B cell (primary cell): ENCODE measurements at regions not wholly inside any gene's neighbourhood (a gene's known extent, or its start where the extent isn't known, plus 50 kb on each side); places are given as distances from the start of the nearest gene placed in this dataset.

Experiments
- ATAC-seq: fragments of 200-7000 bp; cut with Tn5 transposase; one replicate; pipeline ENCODE4 v1.10.0; 2021; ENCODE audit warnings: low read depth, mild to moderate bottlenecking, moderate number of reproducible peaks, moderate library complexity
- CTCF ChIA-PET: fragments of 350-600 bp; sonication (Branson Sonifier 250); formaldehyde crosslinking; loops from one replicate; lab custom pipeline; 2021; ENCODE audit warnings: antibody characterized with exemption, inconsistent platforms; lab: Charles Lee
- POLR2A ChIA-PET: fragments of 350-600 bp; sonication (Branson Sonifier 250); formaldehyde crosslinking; loops from one replicate; lab custom pipeline; 2021; ENCODE audit warnings: antibody characterized with exemption; lab: Charles Lee
- DNase-seq: peaks from one replicate; pipeline ENCODE4 v3.0.0; 2013
- H2AFZ ChIP-seq: 2 replicates; pipeline ENCODE4 v1.6.1; 2012; ENCODE audit warnings: mild to moderate bottlenecking, low read depth, low read length; ENCODE audit not compliant: insufficient read depth, poor library complexity, severe bottlenecking
- H3K27ac ChIP-seq, 2 donors: 1 replicate in 1 of 2; 2 replicates in 1 of 2; pipeline ENCODE4 v1.5.1; 2012 to 2013; ENCODE audit warnings: low read length in 2 of 2, mild to moderate bottlenecking in 2 of 2, moderate library complexity in 1 of 2
- H3K27me3 ChIP-seq, 4 experiments: fragments of 200-600 bp in 1 of 4; sonication (generic) in 1 of 4; replicated peaks in 1 of 4; 1 replicate in 2 of 4; 2 replicates in 2 of 4; pipeline versions ENCODE4 v1.6.1 to v1.7.0; 2013 to 2016; ENCODE audit warnings: low read length in 3 of 4, mild to moderate bottlenecking in 2 of 4, mixed read lengths in 1 of 4, moderate library complexity in 1 of 4; ENCODE audit not compliant: insufficient read depth in 4 of 4, control insufficient read depth in 3 of 4; ENCODE audit errors: control extremely low read depth in 1 of 4
- H3K36me3 ChIP-seq, 2 experiments: replicated peaks in 1 of 2; 1 replicate in 1 of 2; 2 replicates in 1 of 2; pipeline versions ENCODE4 v1.6.1 to v1.7.1; 2013; ENCODE audit warnings: low read length in 1 of 2; ENCODE audit not compliant: insufficient read depth in 2 of 2, control insufficient read depth in 1 of 2; ENCODE audit errors: control extremely low read depth in 1 of 2, extremely low read depth in 1 of 2
- H3K4me1 ChIP-seq, 2 donors: fragments of 200-600 bp in 1 of 2; sonication (generic) in 1 of 2; 1 replicate in 1 of 2; 2 replicates in 1 of 2; pipeline versions ENCODE4 v1.5.1 to v1.6.1; 2013 to 2017; ENCODE audit warnings: low read length in 2 of 2; ENCODE audit not compliant: control insufficient read depth in 2 of 2, insufficient read depth in 2 of 2
- H3K4me2 ChIP-seq: replicated peaks from 2 replicates; pipeline ENCODE3; 2012; ENCODE audit warnings: mild to moderate bottlenecking, low read depth, low read length; ENCODE audit not compliant: poor library complexity, severe bottlenecking
- H3K4me3 ChIP-seq, 5 experiments: fragments of 200-600 bp in 1 of 5; sonication (generic) in 1 of 5; 1 replicate in 3 of 5; 2 replicates in 2 of 5; pipeline versions ENCODE4 v1.5.1 to v1.7.0; 2011 to 2016; ENCODE audit warnings: low read length in 4 of 5, mild to moderate bottlenecking in 4 of 5, low read depth in 2 of 5, control low read depth in 1 of 5, moderate library complexity in 1 of 5; ENCODE audit not compliant: insufficient read depth in 1 of 5; ENCODE audit errors: control extremely low read depth in 1 of 5, extremely low read depth in 1 of 5
- H3K79me2 ChIP-seq: fragments of 200-600 bp; sonication (generic); one replicate; pipeline ENCODE4 v1.6.0; 2016; ENCODE audit warnings: low read length; ENCODE audit not compliant: control insufficient read depth, insufficient read depth
- H3K9ac ChIP-seq: fragments of 200-600 bp; sonication (generic); 2 replicates; pipeline ENCODE4 v1.6.1; 2017; ENCODE audit warnings: mild to moderate bottlenecking, low read length, moderate library complexity
- H3K9me3 ChIP-seq, 3 donors: one replicate each; pipeline versions ENCODE4 v1.6.1 to v1.7.1; 2013; ENCODE audit warnings: low read length in 2 of 3; ENCODE audit not compliant: control insufficient read depth in 2 of 3, insufficient read depth in 1 of 3; ENCODE audit errors: control extremely low read depth in 1 of 3
- H4K20me1 ChIP-seq: 2 replicates; pipeline ENCODE4 v1.6.0; 2012; ENCODE audit warnings: mild to moderate bottlenecking, low read length; ENCODE audit not compliant: insufficient read depth, control insufficient read depth, poor library complexity, severe bottlenecking
- H3K27ac Mint-ChIP-seq: one replicate; pipeline ENCODE4 v1.8.0; 2021; ENCODE audit warnings: mixed read lengths
- H3K27me3 Mint-ChIP-seq: one replicate; pipeline ENCODE4 v1.8.0; 2021; ENCODE audit warnings: mixed read lengths
- H3K4me1 Mint-ChIP-seq: one replicate; pipeline ENCODE4 v1.8.0; 2021; ENCODE audit warnings: mixed read lengths
- H3K4me3 Mint-ChIP-seq: one replicate; pipeline ENCODE4 v1.8.0; 2021; ENCODE audit warnings: mixed read lengths
- H3K9me3 Mint-ChIP-seq: one replicate; pipeline ENCODE4 v1.8.0; 2022; ENCODE audit warnings: mixed read lengths; ENCODE audit not compliant: insufficient read depth
- CTCF ChIP-seq: fragments of 200-600 bp; IDR thresholded peaks from one replicate; pipeline ENCODE4 v1.8.0; 2022; ENCODE audit warnings: antibody characterized with exemption, mild to moderate bottlenecking
- EZH2 ChIP-seq: IDR thresholded peaks from 2 replicates; pipeline ENCODE4 v1.6.1; 2012; ENCODE audit warnings: borderline replicate concordance, low read depth, mild to moderate bottlenecking, moderate library complexity, low read length; ENCODE audit not compliant: insufficient read depth, poor library complexity, severe bottlenecking
- WGBS: methylation state at CpG from one replicate; pipeline ENCODE4 v1.1.5; 2013; ENCODE audit warnings: missing lambda C conversion rate; ENCODE audit not compliant: insufficient coverage; 5-methylcytosine and 5-hydroxymethylcytosine counted together
- intact Hi-C: fragments of 100-400 bp; cut with micrococcal nuclease; formaldehyde crosslinking; loops from one replicate; pipeline ENCODE4 v1.10.0; 2022

GRCh38 chr4:173767650-173768049, 237.6 kb upstream of the HAND2 start:
- Histone ChIP-seq H2AFZ (no peak overlapping the region), H4K20me1 (no peaks in the 10 kb centered on the region), H3K4me2 (no peak overlapping the region), H3K36me3 (no peaks in the 10 kb centered on the region), H3K9me3 (no peaks in the 10 kb centered on the region), H3K27me3 (no peaks in the 10 kb centered on the region), H3K4me1 (no peaks in the 10 kb centered on the region), H3K27ac (no peak overlapping the region), H3K79me2 (no peaks in the 10 kb centered on the region), H3K9ac (no peak overlapping the region), H3K4me3 (no peak overlapping the region)
- Mint-ChIP-seq H3K27me3 (no peaks in the 10 kb centered on the region), H3K27ac (no peak overlapping the region), H3K9me3 (peaks cover 2% of the 10 kb centered on the region), H3K4me1 (no peaks in the 10 kb centered on the region), H3K4me3 (no peak overlapping the region)
- ChIA-PET POLR2A (no interaction called here), CTCF (no interaction called here)
- DNase-seq: no peak
- 74% methylated on average over 3 of the region's 5 CpGs for WGBS
- TF ChIP-seq CTCF: no peak
- TF ChIP-seq EZH2: no peak
- no peak for ATAC-seq
- intact Hi-C loops: no loop called here

- H3K27me3 Mint-ChIP-seq: no peaks in the 10 kb centered on the region
- Histone ChIP-seq H3K9me3 (no peaks in the 10 kb centered on the region), H3K4me1 (no peaks in the 10 kb centered on the region), H3K9ac (no peak overlapping the region), H3K4me3 (no peak overlapping the region), H3K27me3 (no peaks in the 10 kb centered on the region), H2AFZ (no peak overlapping the region), H4K20me1 (no peaks in the 10 kb centered on the region), H3K36me3 (no peaks in the 10 kb centered on the region), H3K27ac (no peak overlapping the region), H3K4me2 (no peak overlapping the region), H3K79me2 (no peaks in the 10 kb centered on the region)
- TF ChIP-seq EZH2: no peak
- TF ChIP-seq CTCF: no peak
- intact Hi-C loops: no loop called here
- no peak overlapping the region for H3K27ac Mint-ChIP-seq
- ATAC-seq (no peak), DNase-seq (no peak)
- no CpG with 5 or more reads among the region's 1 CpG for WGBS
- H3K9me3 Mint-ChIP-seq: no peaks in the 10 kb centered on the region
- ChIA-PET CTCF (no interaction called here), POLR2A (no interaction called here)
- no peaks in the 10 kb centered on the region for H3K4me1 Mint-ChIP-seq
- no peak overlapping the region for H3K4me3 Mint-ChIP-seq
Observed at GRCh38 chr4:173766171-173766600, 236.2 kb upstream of the HAND2 start.
